ENCODE measurements at regions not wholly inside any gene's neighbourhood (a gene's known extent, or its start where the extent isn't known, plus 50 kb on each side); places are given as distances from the start of the nearest gene placed in this dataset.

GRCh38 chr21:35814858-35815619, 245.3 kb downstream of the SETD4 start:
- H3K4me3 ChIP-seq, result no peak overlapping the region
- in situ Hi-C loops (cut with MboI; ENCODE audit: low sequenced_read_pairs in 4 of 4), result loop anchor here in 1 of 4 donors (25.0 kb wide), 1 partner anchor 903 kb away; no protein-coding TSS in a partner anchor
- H3K27ac ChIP-seq, result peak overlapping the region in 1 of 4 donors; percentile 3
- H3K27me3 ChIP-seq, result no peaks in the 10 kb centered on the region
- peaks cover 0 to 7% of the 10 kb centered on the region in 2 donors for H3K4me1 ChIP-seq
- intact Hi-C loops (cut with DNase I; ENCODE audit: low total_unique reads), result no loop called here
- DNase-seq (no peak), ATAC-seq (no peak)
- no peak for TF ChIP-seq CTCF (IDR thresholded peaks at IDR 0.05 in 4 of 5, conservative IDR thresholded peaks at IDR 0.05 in 1 of 5)
- no peak for TF ChIP-seq POLR2A (IDR thresholded peaks at IDR 0.05)
- H3K36me3 ChIP-seq, result no peaks in the 10 kb centered on the region
- no peaks in the 10 kb centered on the region for H3K9me3 ChIP-seq

DNA sequence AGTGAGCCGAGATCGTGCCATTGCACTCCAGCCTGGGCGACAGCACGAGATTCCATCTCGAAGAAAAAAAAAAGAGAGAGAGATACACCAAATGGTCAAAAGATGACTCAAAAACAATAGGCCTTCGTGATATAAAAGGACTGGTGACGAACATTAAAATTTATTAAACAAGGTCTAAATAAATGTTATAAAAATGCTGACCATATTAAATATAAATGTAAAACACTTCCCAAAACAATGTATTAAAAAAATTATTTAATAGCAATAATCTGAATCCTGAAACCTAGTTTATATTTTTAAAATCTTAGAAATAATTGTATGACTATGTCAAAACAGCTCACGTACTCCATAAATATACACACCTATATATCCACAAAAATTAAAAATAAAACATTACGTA, 247.6 kb downstream of the SETD4 start:
- TF ChIP-seq CTCF (IDR thresholded peaks at IDR 0.05 in 4 of 5, conservative IDR thresholded peaks at IDR 0.05 in 1 of 5) (no peak), POLR2A (IDR thresholded peaks at IDR 0.05) (no peak)
- intact Hi-C loops (cut with DNase I; ENCODE audit: low total_unique reads), result no loop called here
- no peak overlapping the region for H3K27ac ChIP-seq
- in situ Hi-C loops (cut with MboI; ENCODE audit: low sequenced_read_pairs in 4 of 4), result loop anchor here in 1 of 4 donors (25.0 kb wide), 1 partner anchor 900 kb away; no protein-coding TSS in a partner anchor
- no peaks in the 10 kb centered on the region for H3K27me3 ChIP-seq
- H3K4me3 ChIP-seq, result no peak overlapping the region
- H3K9me3 ChIP-seq, result no peaks in the 10 kb centered on the region
- ATAC-seq (no peak), DNase-seq (no peak)
- peaks cover 0 to 7% of the 10 kb centered on the region in 2 donors for H3K4me1 ChIP-seq
- H3K36me3 ChIP-seq, result no peaks in the 10 kb centered on the region

DNA sequence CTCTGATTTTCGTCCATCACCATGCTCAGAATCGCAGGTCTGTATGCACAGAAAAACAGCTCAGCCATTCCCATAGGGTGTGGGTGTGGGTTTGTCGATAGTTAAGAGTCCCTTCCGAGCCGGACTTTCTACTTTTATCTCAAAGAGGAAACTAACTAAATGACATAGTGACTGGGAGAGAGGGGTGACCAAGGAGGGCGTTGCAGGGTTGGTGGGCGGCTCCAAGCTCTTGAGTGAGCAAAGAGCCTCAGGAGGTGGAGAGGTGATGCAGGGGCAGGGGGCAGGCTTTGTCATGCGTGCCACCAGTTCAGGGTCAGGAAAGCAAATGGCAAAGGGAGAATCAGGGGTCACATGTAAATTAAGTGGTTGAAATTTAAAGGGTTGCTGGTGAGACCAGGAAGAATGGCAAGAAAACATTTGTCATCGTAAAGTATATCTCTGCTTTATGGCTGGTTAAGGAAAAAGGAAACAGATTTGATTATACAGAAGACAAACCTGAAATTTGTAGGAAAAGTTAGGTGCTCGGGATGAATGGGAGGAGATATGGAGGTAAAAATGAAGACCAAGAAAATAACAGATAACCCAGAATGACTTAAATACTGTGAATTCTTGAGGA, 249.0 kb downstream of the SETD4 start:
- H3K4me3 ChIP-seq, result no peak overlapping the region
- H3K27me3 ChIP-seq, result no peaks in the 10 kb centered on the region
- DNase-seq (no peak), ATAC-seq (no peak)
- no peaks in the 10 kb centered on the region for H3K9me3 ChIP-seq
- H3K27ac ChIP-seq, result no peak overlapping the region
- TF ChIP-seq CTCF (IDR thresholded peaks at IDR 0.05 in 4 of 5, conservative IDR thresholded peaks at IDR 0.05 in 1 of 5) (no peak), POLR2A (IDR thresholded peaks at IDR 0.05) (no peak)
- in situ Hi-C loops (cut with MboI; ENCODE audit: low sequenced_read_pairs in 4 of 4) (loop anchor here in 1 of 4 donors (25.0 kb wide), 1 partner anchor 899 kb away; no protein-coding TSS in a partner anchor), intact Hi-C loops (cut with DNase I; ENCODE audit: low total_unique reads) (no loop called here)
- H3K4me1 ChIP-seq, result peaks cover 0 to 7% of the 10 kb centered on the region in 2 donors
- no peaks in the 10 kb centered on the region for H3K36me3 ChIP-seq

GRCh38 chr21:35810431-35810970, 249.8 kb downstream of the SETD4 start:
- no peaks in the 10 kb centered on the region for H3K36me3 ChIP-seq
- ATAC-seq, result no peak
- no peak for TF ChIP-seq POLR2A (IDR thresholded peaks at IDR 0.05)
- no peak for TF ChIP-seq CTCF (IDR thresholded peaks at IDR 0.05 in 4 of 5, conservative IDR thresholded peaks at IDR 0.05 in 1 of 5)
- intact Hi-C loops (cut with DNase I; ENCODE audit: low total_unique reads) (no loop called here), in situ Hi-C loops (cut with MboI; ENCODE audit: low sequenced_read_pairs in 4 of 4) (loop anchor here in 1 of 4 donors (25.0 kb wide), 1 partner anchor 898 kb away; no protein-coding TSS in a partner anchor)
- H3K4me1 ChIP-seq, result peaks cover 0 to 7% of the 10 kb centered on the region in 2 donors
- H3K27me3 ChIP-seq, result no peaks in the 10 kb centered on the region
- no peak for DNase-seq
- H3K4me3 ChIP-seq, result no peak overlapping the region
- H3K9me3 ChIP-seq, result no peaks in the 10 kb centered on the region
- no peak overlapping the region for H3K27ac ChIP-seq
